C1 segment of cervical spinal cord (tissue), 14 donors: ENCODE measurements at regions not wholly inside any gene's neighbourhood (a gene's known extent, or its start where the extent isn't known, plus 50 kb on each side); places are given as distances from the start of the nearest gene placed in this dataset.

Experiments used
- DNase-seq, 14 donors: peaks; one replicate each; lab custom pipeline; 2025; lab: John Stamatoyannopoulos, UW

GRCh38 chr11:116506263-116506825 lies 266.4 kb downstream of the BUD13 start:
- no peak for DNase-seq

- no peak for DNase-seq
These were observed 267.2 kb downstream of the BUD13 start for GRCh38 chr11:116505298-116506262.

GRCh38 chr11:116504541-116505297 lies 268.1 kb downstream of the BUD13 start:
- DNase-seq: no peak

- DNase-seq: no peak
These were observed 269.3 kb downstream of the BUD13 start for GRCh38 chr11:116503216-116504160.

- DNase-seq: peak in 9 of 14 donors; percentile 9 to 90 (median 38)
These were observed 270.1 kb downstream of the BUD13 start for GRCh38 chr11:116502641-116503061.

GRCh38 chr11:116501728-116502127 lies 271.1 kb downstream of the BUD13 start:
- no peak for DNase-seq

GRCh38 chr11:116500947-116501602 lies 271.7 kb downstream of the BUD13 start:
- peak in 1 of 14 donors; percentile 21 for DNase-seq

- DNase-seq: no peak
These were observed 272.5 kb downstream of the BUD13 start for GRCh38 chr11:116500026-116500946.

GRCh38 chr11:116499396-116500003 lies 273.3 kb downstream of the BUD13 start:
- peak in 6 of 14 donors; percentile 5 to 41 (median 14) for DNase-seq

- DNase-seq: peak in 1 of 14 donors; percentile 39
These were observed 274.6 kb downstream of the BUD13 start for GRCh38 chr11:116498161-116498560.

GRCh38 chr11:116492600-116492999 lies 280.2 kb downstream of the BUD13 start:
- DNase-seq: no peak

GRCh38 chr11:116488836-116489389 lies 283.9 kb downstream of the BUD13 start:
- no peak for DNase-seq

GRCh38 chr11:116485425-116485824 lies 287.4 kb downstream of the BUD13 start:
- no peak for DNase-seq

- no peak for DNase-seq
These were observed 290.1 kb downstream of the BUD13 start for GRCh38 chr11:116482716-116483115.

- no peak for DNase-seq
These were observed 291.6 kb downstream of the BUD13 start for GRCh38 chr11:116481126-116481675.

- no peak for DNase-seq
These were observed 293.8 kb downstream of the BUD13 start for GRCh38 chr11:116478669-116479668.

GRCh38 chr11:116478205-116478604 lies 294.6 kb downstream of the BUD13 start:
- DNase-seq: no peak
